NCI-H2171 treated with DMSO at 0.1 percent for 48 hours (cell line): ENCODE measurements at regions not wholly inside any gene's neighbourhood (a gene's known extent, or its start where the extent isn't known, plus 50 kb on each side); places are given as distances from the start of the nearest gene placed in this dataset.
"Not testable (repeated sequence)": the region's sequence is repeated elsewhere in the genome, so short reads cannot be mapped to it uniquely, and the experiment has no call there.

Source experiments
- DNase-seq: peaks from one replicate; lab custom pipeline; 2025; lab: John Stamatoyannopoulos, UW

DNA sequence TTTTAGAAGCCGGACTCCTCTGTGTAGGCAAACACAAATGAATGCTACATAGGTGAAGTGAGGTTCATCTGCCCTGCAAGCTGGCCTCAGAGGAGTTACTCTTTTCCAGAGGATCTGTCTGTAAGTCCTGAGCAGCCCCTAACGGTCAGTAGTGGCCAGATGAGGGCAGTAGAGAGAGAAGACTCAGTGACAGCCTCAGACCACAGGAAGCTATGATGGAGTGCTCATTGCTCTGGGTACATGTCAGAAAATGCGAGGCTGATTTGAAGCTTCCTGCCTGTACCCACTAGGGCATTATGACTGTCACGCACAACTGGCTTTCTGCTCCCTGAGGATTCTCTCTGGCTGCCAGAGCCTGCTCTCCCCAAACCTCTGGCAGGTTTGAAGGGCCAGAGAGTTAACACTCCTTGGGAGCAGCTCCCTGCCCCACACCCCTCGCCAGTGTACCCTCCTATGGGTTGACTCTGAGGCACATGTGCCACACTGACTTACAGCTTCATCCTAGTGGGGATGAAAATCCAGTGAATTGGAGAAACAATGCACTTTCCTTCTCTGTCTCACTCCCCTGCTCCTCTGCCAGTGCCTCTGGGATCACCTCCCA, 141.5 kb downstream of the GABRG2 start:
- peak; percentile 1 for DNase-seq

DNA sequence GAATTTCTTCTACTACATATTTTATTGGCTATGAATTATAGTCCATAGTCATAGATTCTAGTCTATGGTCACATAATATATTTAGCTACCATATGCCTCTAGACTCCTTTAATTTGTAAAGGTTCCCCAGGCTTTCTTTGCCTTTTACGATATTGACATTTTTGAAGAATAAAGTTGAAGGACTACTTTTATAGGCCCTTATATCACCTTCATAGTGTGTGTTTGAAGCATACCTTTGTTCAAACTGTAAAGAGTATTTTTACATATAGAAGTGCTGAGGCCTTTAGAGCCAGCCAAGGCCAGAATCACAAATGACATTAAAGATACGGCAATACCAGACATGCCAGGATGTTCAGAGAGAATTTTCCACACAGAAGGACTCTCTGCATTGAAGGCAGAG, 147.0 kb downstream of the GABRG2 start:
- no peak for DNase-seq

DNA sequence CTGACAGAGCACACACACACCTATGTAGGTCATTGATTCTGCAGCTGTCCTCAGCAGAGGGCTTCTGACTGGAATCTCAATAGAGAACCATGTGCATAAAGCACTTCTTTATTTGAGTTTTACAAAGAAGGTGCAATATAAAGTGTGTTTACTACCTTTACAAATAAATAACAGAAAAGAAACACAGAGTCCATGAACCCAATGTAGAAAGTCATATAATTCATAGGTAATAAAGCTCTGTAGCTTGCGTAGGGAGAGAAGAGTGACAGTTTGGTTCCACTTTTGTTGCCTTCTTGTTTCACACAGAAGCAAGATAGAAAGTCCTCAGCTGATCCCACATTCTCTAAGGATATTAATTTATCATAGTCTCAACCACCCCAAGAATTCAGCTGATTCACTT, 149.5 kb downstream of the GABRG2 start:
- DNase-seq, result no peak

DNA sequence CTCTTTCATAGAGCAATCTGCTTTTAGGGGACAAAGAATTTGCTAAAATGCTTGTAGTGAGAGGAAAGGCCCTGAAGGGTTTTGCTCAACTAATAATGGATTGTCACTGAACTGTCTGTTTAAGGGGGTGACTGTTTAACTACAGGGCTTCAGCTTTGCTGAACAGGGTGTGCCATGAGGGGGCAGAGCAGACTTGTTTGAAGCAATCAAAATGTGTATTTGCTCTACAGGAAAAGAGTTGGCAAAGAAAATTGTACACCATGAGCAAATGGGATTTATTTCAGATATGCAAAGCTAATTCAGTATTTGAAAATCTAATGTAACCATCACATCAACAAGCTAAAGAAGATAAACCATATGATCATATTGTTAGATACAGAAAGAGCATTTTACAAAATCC, 154.3 kb downstream of the GABRG2 start:
- DNase-seq, result no peak

DNA sequence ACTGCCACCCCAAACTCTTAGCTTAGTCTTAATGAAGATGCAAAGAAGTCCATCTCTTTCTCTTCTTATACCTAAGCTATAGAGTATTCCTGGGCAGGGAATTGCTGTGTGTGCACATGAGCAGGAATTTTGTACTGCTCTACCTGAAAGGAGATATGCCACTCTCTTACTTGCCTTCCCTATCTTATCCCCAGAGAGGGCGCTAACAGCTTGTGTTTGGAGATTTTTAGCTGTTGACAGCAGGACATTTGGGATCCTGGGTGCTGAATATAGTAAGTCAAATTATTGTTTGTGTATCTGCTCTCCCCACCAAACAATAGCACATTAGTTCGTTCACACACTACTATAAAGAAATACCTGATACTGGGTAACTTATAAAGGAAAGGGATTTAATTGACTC, 159.5 kb downstream of the GABRG2 start:
- no peak for DNase-seq

DNA sequence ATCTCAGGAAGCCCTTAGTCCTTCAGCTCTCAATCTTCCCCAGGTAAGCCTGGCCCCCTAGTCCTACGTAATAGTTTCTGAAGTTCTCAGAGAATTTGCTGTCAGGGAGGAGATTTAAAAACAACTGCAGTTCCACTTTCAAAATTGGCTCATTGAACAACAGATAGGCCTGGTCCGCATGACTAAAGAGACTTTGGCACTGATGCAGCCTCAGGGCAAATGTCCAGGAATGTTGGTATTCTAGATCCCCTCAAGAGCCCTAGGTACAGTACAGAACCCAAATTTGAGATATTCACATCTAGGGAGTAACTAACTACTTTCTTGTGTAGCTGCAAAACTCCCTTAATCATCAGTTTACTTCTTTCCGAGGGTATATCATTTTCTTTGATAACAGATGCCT, 162.8 kb downstream of the GABRG2 start:
- DNase-seq, result no peak

DNA sequence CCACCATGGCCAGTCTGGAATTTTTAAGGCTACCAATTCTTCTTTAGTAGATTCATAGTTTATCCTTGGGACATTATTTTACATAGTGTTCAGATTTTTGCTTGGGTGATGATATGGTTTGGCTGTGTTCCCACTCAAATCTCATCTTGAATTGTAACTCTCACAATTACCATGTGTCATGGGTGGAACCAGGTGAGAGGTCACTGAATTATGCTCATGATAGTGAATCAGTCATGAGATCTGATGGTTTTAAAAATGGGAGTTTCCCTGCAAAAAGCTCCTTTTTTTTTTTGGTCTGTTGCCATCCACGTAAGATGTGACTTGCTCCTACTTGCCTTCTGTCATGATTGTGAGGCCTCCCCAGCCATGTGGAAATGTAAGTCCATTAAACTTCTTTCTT, 163.9 kb downstream of the GABRG2 start:
- no peak for DNase-seq

DNA sequence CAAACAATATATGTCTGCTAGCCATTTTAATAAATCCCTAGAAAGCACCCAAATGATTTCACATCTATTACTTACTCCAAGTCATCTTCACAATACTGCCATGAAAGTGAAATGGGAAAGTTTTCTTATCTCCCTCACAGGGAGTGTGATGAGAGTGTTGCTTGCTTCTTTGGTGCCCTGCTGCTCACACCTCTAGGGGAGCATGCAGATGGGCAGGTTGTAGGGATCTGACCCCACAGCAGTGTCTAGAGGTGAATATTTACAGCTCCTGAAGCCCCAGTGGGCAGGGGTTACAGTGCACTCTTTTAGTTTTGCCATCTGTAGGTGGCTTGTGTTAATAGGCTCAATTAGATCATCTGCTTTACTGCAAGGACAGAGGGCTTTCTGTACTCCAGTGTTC, 173.2 kb downstream of the GABRG2 start:
- no peak for DNase-seq

DNA sequence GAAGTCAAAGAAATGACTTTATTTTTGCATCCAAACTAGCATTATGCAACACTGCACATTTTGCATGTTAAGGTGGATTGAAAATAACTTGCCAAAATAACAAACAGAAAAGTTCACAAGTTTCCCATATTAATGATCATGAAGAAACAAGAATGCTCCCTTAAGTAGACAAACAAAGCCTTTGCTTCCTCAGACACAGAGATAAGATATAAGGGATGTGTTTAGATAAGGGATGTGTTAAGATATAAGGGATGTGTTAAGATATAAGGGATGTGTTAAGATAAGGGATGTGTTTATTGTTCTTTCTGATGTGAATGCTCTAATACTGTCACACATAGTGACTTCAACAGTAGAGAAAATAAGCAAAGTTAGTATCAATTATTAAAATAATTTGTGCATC, 174.8 kb downstream of the GABRG2 start:
- DNase-seq, result no peak

DNA sequence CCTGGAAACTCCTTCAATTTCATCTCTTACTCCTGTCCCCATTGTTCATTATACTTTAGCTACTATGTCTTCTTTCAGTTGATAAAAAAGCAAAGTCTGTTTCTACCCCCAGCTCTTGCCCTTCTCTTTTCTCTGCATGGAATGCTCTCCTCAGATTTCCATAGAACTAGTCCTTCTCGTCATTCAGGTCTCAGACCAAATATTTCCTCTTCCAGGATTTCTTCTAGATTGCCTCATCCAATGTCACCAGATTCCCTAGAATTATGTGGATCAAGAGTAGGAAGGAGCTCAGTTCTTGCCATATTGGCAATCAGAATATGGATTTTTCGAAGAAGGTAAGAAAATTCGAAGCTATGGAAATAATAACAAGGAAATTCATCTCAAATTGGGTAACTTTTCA, 176.1 kb downstream of the GABRG2 start:
- DNase-seq, result no peak

DNA sequence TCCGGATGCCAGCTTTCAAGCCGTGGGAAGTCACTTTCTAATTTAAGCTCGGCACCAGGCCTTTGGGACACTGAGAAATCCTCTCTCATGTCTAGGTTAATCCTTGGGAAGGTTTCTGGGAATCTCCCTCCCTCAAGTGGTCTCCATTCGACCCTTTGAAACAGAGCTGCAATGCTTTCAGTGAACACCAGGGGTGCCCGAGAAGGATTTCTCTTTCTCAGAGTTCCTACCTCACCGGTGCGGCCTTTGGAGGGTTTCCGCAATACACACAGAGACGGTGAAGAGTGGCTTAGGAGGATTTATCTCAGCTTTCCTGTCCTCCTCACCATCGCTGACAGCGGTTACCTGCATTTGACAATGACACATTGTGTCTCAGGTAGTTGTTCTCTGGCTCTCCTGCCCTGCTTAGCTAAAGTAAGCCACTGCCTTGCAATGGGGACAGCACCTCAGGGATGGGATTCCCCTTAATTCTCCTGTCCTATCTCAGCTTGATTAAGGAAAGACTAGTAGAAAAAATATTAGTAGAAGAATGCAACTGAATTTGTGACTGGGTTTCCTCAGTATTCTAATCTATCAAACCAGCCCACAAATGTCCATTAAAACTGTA, 180.6 kb downstream of the GABRG2 start:
- no peak for DNase-seq

DNA sequence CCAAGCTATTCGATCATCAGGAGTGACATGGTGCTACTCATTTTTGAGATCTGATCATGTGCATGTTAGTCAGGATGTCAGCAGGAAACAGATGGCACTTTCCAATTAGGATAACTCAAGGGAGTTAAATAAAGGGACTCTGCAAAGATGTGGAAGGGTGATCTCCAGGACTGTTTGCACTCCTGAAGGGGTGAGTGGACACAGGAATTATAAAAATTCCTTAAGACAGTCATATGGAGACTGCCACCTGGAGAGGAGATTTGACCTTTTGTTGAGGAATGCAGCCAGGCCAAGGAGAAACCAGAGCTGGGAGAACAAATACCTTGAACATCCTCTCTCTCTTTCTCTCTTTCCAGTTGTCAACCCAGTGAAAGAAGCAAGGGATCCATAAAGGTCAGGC, 189.1 kb downstream of the GABRG2 start:
- DNase-seq, result no peak

DNA sequence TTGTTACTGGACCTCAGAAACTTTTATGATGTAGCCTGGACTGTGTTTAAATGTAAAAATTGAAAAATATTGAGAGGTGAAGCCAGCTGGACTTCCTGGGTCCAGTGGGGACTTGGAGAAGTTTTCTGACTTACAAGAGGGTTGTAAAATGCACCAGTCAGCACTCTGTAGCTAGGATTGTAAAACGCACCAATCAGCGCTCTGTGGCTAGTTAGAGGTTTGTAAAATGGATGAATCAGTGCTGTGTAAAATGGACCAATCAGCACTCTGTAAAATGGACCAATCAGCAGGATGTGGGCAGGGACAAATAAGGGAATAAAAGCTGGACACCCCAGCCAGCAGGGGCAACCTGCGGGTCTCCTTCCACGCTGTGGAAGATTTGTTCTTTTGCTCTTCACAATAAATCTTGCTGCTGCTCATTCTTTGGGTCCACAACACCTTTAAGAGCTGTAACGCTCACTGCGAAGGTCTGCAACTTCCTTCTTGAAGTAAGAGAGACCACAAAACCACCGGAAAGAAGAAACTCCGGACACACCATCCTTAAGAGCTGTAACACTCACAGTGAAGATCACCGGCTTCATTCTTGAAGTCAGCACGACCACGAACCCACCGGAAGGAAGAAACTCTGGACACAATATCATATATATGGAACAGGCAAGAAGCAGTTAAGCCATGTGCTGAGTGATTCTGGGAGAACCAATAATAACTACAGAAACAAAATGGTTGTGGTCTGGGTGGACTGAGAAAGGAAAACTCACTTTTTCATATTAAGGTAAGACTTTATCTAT, 201.3 kb downstream of the GABRG2 start:
- DNase-seq, result no peak

DNA sequence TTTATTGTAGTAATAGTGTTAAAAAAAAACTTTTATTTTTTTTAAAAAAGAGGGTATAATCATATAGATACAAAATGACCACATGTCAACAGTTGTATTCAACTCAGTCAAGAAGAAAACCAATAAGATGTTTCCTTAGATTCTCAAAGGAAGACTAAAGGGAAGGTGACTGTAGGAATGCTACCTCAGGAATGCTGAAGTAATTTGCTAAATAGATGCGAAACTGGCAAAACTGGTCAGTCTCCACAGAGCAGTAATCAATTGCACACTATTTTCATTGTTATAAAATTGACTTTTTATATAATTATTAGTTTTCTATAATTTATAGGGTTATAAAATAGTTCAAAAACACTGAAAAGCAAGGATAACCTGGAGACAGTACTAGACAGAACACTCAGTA, 204.8 kb downstream of the GABRG2 start:
- DNase-seq, result no peak

DNA sequence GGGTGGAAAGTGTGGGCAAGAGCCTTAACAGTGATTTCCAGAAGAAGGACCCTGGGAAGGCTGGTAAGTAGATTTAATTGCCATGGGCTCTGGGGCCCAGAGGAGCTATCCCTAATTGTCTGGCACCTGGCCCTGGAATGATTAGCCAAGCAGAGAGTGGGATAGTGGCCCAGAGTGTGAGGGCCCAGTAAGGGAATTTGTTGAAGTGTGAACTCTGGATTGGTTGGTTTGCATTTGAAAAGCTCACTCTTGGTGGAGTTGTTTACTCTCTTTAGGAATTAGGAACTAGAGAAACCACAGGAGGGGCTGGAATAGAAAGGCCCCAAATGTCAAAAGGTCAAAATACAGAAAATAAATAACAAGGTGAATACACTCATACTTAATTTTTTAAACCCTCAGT, 207.1 kb downstream of the GABRG2 start:
- no peak for DNase-seq

DNA sequence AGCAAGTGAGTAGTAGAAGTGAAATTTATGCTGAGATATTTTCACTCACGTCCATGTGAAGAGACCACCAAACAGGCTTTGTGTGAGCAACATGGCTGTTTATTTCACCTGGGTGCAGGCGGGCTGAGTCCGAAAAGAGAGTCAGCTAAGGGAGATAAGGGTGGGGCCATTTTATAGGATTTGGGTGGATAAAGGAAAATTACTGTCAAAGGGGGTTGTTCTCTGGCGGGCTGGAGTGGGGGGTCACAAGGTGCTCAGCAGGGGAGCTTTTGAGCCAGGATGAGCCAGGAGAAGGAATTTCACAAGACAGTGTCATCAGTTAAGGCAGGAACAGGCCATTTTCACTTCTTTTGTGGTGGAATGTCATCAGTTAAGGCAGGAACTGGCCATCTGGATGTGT, 207.8 kb downstream of the GABRG2 start:
- not testable (repeated sequence) for DNase-seq

DNA sequence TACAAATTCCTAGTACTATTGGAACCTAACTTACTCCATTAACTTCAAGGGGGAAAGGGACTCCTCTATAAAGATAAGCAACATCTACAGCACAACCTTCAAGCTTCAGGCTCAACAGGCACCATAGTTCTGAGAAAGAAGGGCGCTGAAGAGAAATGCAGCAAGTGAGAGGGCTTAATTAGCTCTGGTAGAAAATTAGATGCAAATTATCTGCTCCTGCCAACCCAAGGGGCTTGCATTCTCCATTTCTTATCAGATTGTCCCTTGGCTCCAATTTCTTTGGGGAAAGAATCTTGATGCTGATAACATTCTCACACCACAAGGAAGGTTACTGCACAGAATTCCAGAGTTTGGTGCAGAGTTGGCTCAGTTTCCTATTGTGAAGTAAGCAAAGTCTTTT, 214.6 kb downstream of the GABRG2 start:
- DNase-seq, result no peak

DNA sequence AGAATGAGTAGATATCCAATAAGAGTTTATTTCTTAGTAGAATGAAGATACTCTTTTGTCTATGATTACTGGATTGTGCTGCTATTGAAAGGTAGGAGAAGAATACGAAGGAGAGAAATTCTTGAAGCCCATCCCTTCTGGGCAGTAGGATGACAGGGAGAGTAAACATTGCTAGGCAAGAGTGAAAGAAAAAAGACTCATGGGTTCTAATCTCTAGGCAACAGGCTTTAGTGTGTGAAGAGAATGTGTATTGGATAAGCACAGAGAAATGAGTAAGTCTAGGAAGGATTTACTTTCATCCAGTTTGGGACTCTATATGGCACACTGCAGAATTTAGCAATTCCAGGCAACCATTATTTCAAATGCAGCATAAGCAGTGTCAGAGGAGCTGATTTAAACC, 216.0 kb downstream of the GABRG2 start:
- DNase-seq, result no peak

DNA sequence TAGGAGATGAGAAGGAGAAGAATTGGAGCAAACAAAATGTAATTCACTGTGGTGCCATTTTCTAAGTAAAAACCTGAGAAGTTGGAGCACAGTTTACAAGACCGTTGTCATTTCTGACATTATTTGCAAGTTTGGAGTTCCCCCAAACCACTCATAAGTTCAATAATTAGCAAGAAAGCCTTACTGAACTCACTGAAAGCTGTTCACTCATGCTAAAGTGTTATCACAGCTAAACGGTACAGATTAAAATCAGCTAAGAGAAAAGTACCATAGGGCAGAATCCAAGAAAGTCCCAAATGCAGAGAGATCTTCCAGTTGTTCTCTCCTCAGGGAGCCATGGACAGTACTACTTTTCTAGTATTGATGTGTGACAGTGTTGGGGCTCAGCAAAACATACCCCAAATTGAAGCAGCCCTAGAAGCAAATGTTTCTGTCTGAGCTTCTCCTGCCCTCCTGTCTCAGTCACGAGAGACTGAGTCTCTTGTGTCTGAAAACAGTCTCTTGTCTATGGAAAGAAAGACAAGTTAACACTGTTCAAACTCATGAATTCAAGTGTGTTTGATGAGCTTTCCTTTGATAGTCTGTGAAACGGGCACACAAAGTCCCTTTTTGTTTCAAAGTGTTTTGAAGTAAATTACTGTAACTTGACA, 221.2 kb downstream of the GABRG2 start:
- DNase-seq, result no peak

DNA sequence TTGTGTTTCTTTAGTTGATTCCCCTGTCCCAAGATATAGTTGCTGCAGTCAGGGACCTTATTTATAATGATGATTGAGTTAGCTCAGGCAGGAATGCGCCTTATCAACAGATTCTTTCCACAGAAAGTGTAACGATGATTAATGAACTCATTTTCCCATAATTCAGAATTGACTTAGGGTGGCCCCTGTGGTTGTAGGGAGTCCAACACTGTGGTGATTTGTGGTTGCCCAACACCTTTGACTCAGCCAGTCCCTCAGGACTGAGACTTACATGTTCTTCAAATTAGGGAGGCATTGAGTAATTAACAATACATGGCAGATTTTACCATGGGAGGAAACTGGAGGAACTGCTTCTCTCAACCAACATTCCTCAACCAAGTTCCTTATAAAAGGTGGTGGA, 221.9 kb downstream of the GABRG2 start:
- no peak for DNase-seq

DNA sequence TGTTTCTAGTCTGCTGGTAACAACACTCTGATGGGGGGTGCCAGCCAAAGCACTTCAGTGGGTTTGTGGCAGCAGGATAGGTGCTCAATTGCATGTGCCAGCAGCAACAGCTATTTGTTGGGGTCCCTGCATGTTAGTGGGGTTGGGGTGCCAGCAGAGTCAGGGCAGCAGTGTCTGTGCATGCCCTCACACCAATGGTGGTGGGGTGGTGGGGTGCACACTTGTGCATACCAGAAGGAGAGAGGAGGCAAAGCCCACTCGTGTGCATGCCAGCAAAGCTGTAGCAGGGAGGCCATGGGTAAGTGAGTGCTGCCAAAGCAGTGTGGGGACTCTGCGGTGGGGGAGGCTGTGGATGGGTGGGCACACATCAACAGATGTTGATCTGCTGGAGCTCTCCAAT, 232.2 kb downstream of the GABRG2 start:
- no peak for DNase-seq

DNA sequence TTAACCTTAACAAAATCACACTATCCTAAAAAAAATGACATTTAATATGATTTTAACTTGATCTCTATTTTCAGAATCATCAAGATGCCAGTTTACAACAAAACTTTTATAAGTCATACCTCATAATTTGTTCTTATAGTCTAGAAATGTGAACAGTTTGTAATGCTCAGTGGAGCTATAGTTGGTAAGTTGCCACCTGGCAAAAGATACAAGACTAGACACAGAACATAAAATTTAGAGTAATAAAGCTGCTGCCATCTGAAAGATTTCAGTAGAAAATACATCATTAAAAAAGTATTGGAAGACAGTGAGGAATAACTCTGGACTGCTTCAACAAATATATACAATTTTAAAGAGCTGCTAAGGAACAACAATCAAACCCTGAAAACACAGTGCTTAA, 233.8 kb downstream of the GABRG2 start:
- no peak for DNase-seq

DNA sequence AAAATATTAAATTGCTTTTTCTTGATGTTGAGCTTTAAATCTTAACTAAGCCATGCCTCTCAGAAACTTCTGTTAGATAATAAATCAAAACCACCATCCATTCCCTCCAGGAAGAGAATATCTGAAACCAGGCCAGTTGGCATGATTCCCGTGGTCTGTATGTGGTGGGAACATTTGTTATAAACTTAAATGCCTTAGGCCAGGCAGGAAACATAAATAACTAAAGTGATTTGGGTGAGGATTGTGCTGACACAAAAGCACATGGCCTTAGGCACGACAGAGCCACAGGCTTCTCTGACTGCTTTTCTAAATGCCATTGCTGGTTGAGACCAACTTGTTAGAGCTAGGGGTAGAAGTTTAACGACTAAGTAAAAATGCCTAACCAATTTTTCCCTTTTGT, 255.9 kb downstream of the GABRG2 start:
- no peak for DNase-seq
